Spleen (tissue), 11 donors: ENCODE measurements at regions not wholly inside any gene's neighbourhood (a gene's known extent, or its start where the extent isn't known, plus 50 kb on each side); places are given as distances from the start of the nearest gene placed in this dataset.

Experiments used
- DNase-seq: peaks from one replicate; pipeline ENCODE4 v3.0.0-alpha.2; 2020
- H3K27ac ChIP-seq, 8 donors: fragments of 200-600 bp; sonication (generic) in 7 of 8; 1 replicate in 4 of 8; 2 replicates in 4 of 8; pipeline versions ENCODE4 v1.5.0 to v1.8.0; 2016 to 2021; ENCODE audit warnings: inconsistent platforms in 4 of 8, mild to moderate bottlenecking in 4 of 8, moderate library complexity in 1 of 8
- H3K27me3 ChIP-seq, 7 donors: fragments of 200-600 bp; sonication (generic) in 6 of 7; replicated peaks in 1 of 7; 1 replicate in 4 of 7; 2 replicates in 3 of 7; pipeline versions ENCODE4 v1.5.0 to v1.8.0; 2016 to 2021; ENCODE audit warnings: inconsistent platforms in 3 of 7, mild to moderate bottlenecking in 1 of 7
- H3K36me3 ChIP-seq, 6 donors: fragments of 200-600 bp; sonication (generic) in 5 of 6; 1 replicate in 4 of 6; 2 replicates in 2 of 6; pipeline versions ENCODE4 v1.5.0 to v1.8.0; 2016 to 2021; ENCODE audit warnings: inconsistent platforms in 2 of 6
- H3K4me1 ChIP-seq, 6 donors: fragments of 200-600 bp; sonication (generic) in 5 of 6; 1 replicate in 3 of 6; 2 replicates in 3 of 6; pipeline versions ENCODE4 v1.5.0 to v1.8.0; 2016 to 2021; ENCODE audit warnings: inconsistent platforms in 3 of 6
- H3K4me3 ChIP-seq, 8 donors: fragments of 200-600 bp; sonication (generic) in 7 of 8; 1 replicate in 4 of 8; 2 replicates in 4 of 8; pipeline versions ENCODE4 v1.5.0 to v1.8.0; 2016 to 2021; ENCODE audit warnings: inconsistent platforms in 4 of 8, mild to moderate bottlenecking in 4 of 8, moderate library complexity in 2 of 8
- H3K9me3 ChIP-seq, 8 donors: fragments of 200-600 bp; sonication (generic) in 7 of 8; 1 replicate in 4 of 8; 2 replicates in 4 of 8; pipeline versions ENCODE4 v1.5.0 to v1.8.0; 2016 to 2021; ENCODE audit warnings: inconsistent platforms in 4 of 8
- POLR2A ChIP-seq, 3 donors: fragments of 450-650 bp; IDR thresholded peaks; one replicate each; pipeline ENCODE4 v1.5.1; 2017; ENCODE audit warnings: antibody characterized with exemption in 3 of 3, mild to moderate bottlenecking in 1 of 3
- POLR2AphosphoS5 ChIP-seq, 3 donors: sonication (generic); formaldehyde crosslinking; IDR thresholded peaks; one replicate each; pipeline ENCODE4 v1.5.1; 2017; ENCODE audit warnings: antibody characterized with exemption in 3 of 3
- WGBS, 5 donors: extraction: QIAGEN DNeasy Blood & Tissue Kit in 3 of 5; methylation state at CpG; one replicate each; pipeline versions ENCODE4 v1.1.5 to v1.1.7; 2013 to 2018; 5-methylcytosine and 5-hydroxymethylcytosine counted together
- intact Hi-C: fragments of 100-400 bp; cut with DNase I; formaldehyde crosslinking; loops from one replicate; pipeline ENCODE4 v1.15.0; 2023; ENCODE audit warnings: low total_unique reads
- TF ChIP-seq, protein P1 (sequence below), 11 experiments: fragments of 200-600 bp in 7 of 11; fragments of 450-650 bp in 4 of 11; sonication (generic) in 4 of 11; IDR thresholded peaks in 8 of 11; conservative IDR thresholded peaks in 3 of 11; 1 replicate in 7 of 11; 2 replicates in 4 of 11; pipeline versions ENCODE4 v1.4.0 to v1.8.0; 2016 to 2021; ENCODE audit warnings: antibody characterized with exemption in 11 of 11, inconsistent platforms in 4 of 11, mild to moderate bottlenecking in 1 of 11
- donor health status: healthy with polysubstance abuse.
- donor health status: DM: no; HTN: no; CAD: no; lungs with moderate emphysema.
- donor health status: DM: no; HTN: no; CAD: no.
- donor health status: Bipolar disorder and iron deficiency.
- donor health status: healthy.
- donor health status: DM: no; HTN: no; CAD: no.
- donor health status: DM: yes; HTN: yes; CAD: no.

DNA sequence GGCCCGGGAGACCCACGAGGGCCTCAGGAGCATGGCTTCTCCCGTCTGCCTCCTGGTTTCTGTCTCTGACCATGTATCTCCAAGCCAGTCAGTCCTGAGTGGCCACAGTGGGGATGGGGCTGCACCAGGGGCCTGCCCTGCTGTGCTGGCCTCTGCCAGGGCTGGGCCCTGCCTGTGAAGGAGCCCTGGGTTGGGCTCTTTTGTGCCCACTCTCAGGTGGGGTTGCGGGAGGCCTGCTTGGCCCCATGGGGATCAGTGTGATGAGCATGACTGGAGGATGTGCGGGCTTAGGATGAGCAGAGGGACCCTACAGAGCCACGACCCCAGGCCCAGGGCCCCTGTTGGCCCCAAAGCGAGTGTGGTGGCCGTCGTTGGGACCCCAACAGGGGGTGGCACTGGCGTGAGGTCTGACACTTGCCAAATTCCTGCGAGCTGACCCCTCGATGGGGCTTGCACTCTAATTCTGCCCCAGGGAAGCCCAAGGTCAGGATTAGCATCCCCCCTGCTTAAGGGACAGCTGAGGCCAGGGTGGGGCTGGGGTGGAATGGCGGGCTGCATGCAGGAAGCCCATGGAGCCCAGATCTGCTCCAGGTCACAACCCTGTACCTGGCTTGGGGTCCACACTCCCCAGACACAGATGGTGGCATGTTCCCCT, 90.0 kb upstream of the BHLHE23 start:
- 68 to 78% (median 73%) methylated on average over 9 to 13 of the region's 13 CpGs for WGBS, 5 donors
- no peaks in the 10 kb centered on the region for H3K36me3 ChIP-seq
- DNase-seq: peak; percentile 58
- H3K27me3 ChIP-seq: peaks cover 0 to 84% (median 23%) of the 10 kb centered on the region in 7 donors
- TF ChIP-seq POLR2A (IDR thresholded peaks at IDR 0.05) (no peak), POLR2AphosphoS5 (IDR thresholded peaks at IDR 0.05) (no peak)
- TF ChIP-seq, protein P1, sequence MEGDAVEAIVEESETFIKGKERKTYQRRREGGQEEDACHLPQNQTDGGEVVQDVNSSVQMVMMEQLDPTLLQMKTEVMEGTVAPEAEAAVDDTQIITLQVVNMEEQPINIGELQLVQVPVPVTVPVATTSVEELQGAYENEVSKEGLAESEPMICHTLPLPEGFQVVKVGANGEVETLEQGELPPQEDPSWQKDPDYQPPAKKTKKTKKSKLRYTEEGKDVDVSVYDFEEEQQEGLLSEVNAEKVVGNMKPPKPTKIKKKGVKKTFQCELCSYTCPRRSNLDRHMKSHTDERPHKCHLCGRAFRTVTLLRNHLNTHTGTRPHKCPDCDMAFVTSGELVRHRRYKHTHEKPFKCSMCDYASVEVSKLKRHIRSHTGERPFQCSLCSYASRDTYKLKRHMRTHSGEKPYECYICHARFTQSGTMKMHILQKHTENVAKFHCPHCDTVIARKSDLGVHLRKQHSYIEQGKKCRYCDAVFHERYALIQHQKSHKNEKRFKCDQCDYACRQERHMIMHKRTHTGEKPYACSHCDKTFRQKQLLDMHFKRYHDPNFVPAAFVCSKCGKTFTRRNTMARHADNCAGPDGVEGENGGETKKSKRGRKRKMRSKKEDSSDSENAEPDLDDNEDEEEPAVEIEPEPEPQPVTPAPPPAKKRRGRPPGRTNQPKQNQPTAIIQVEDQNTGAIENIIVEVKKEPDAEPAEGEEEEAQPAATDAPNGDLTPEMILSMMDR (IDR thresholded peaks at IDR 0.05 in 8 of 11, conservative IDR thresholded peaks at IDR 0.05 in 3 of 11): no peak
- H3K27ac ChIP-seq: no peak overlapping the region
- H3K4me3 ChIP-seq: no peak overlapping the region
- intact Hi-C loops: no loop called here
- H3K4me1 ChIP-seq: peaks cover 0 to 2% (median 0%) of the 10 kb centered on the region in 6 donors
- no peaks in the 10 kb centered on the region for H3K9me3 ChIP-seq

- intact Hi-C loops: no loop called here
- 63 to 73% (median 70%) methylated on average over 21 of the region's 21 CpGs for WGBS, 5 donors
- peak; percentile 66 for DNase-seq
Observed at GRCh38 chr20:63095718-63096654, 89.2 kb upstream of the BHLHE23 start.

GRCh38 chr20:63094767-63095499, 88.2 kb upstream of the BHLHE23 start:
- Histone ChIP-seq H3K36me3 (no peaks in the 10 kb centered on the region), H3K9me3 (no peaks in the 10 kb centered on the region), H3K27me3 (peaks cover 0 to 88% (median 26%) of the 10 kb centered on the region in 7 donors), H3K4me3 (no peak overlapping the region), H3K4me1 (no peaks in the 10 kb centered on the region), H3K27ac (no peak overlapping the region)
- TF ChIP-seq, protein P1 (IDR thresholded peaks at IDR 0.05 in 8 of 11, conservative IDR thresholded peaks at IDR 0.05 in 3 of 11): no peak
- TF ChIP-seq POLR2AphosphoS5 (IDR thresholded peaks at IDR 0.05) (no peak), POLR2A (IDR thresholded peaks at IDR 0.05) (no peak)
- intact Hi-C loops: no loop called here
- 74 to 87% (median 76%) methylated on average over 20 to 22 of the region's 22 CpGs for WGBS, 5 donors
- peak; percentile 44 for DNase-seq

More at GRCh38 chr20:63095718-63096654, 89.2 kb upstream of the BHLHE23 start:
- TF ChIP-seq, protein P1 (IDR thresholded peaks at IDR 0.05 in 8 of 11, conservative IDR thresholded peaks at IDR 0.05 in 3 of 11): no peak
- TF ChIP-seq POLR2A (IDR thresholded peaks at IDR 0.05) (no peak), POLR2AphosphoS5 (IDR thresholded peaks at IDR 0.05) (no peak)
- H3K27me3 ChIP-seq: peaks cover 0 to 88% (median 27%) of the 10 kb centered on the region in 7 donors
- no peaks in the 10 kb centered on the region for H3K4me1 ChIP-seq
- no peak overlapping the region for H3K4me3 ChIP-seq
- no peaks in the 10 kb centered on the region for H3K9me3 ChIP-seq
- no peak overlapping the region for H3K27ac ChIP-seq
- H3K36me3 ChIP-seq: no peaks in the 10 kb centered on the region
